Keratinocyte (primary cell): ENCODE measurements at regions not wholly inside any gene's neighbourhood (a gene's known extent, or its start where the extent isn't known, plus 50 kb on each side); places are given as distances from the start of the nearest gene placed in this dataset.

Experiments
- DNase-seq: peaks from one replicate; pipeline ENCODE4 v3.0.0-alpha.2; 2011; ENCODE audit warnings: low read depth, missing footprints, low spot score
- FAIRE-seq: peaks from 2 replicates; lab custom pipeline; 2011; peaks lifted over from hg19 to GRCh38; lab: Jason Lieb, UNC
- H2AFZ ChIP-seq: 2 replicates; pipeline ENCODE4 v1.6.0; 2012; ENCODE audit warnings: low read length, control low read depth, inconsistent platforms; ENCODE audit not compliant: control insufficient read depth
- H3K27ac ChIP-seq: 2 replicates; pipeline ENCODE4 v1.5.1; 2011; ENCODE audit warnings: low read length; ENCODE audit not compliant: control insufficient read depth, insufficient read depth
- H3K27me3 ChIP-seq: 3 replicates; pipeline ENCODE4 v1.6.0; 2011; ENCODE audit warnings: low read length; ENCODE audit not compliant: control insufficient read depth, insufficient read depth; ENCODE audit errors: extremely low read depth
- H3K36me3 ChIP-seq, 2 experiments: 2 replicates in 1 of 2; 3 replicates in 1 of 2; pipeline ENCODE4 v1.5.1; 2011; ENCODE audit warnings: low read length in 2 of 2, mild to moderate bottlenecking in 1 of 2; ENCODE audit not compliant: control insufficient read depth in 2 of 2, insufficient read depth in 2 of 2; ENCODE audit errors: extremely low read depth in 1 of 2
- H3K4me1 ChIP-seq: 3 replicates; pipeline ENCODE4 v1.5.1; 2011; ENCODE audit warnings: low read length; ENCODE audit not compliant: control insufficient read depth, insufficient read depth; ENCODE audit errors: extremely low read depth
- H3K4me2 ChIP-seq: 3 replicates; pipeline ENCODE4 v1.6.0; 2011; ENCODE audit warnings: low read depth, low read length; ENCODE audit not compliant: control insufficient read depth, insufficient read depth; ENCODE audit errors: extremely low read depth
- H3K4me3 ChIP-seq, 3 experiments: fragments of 200-600 bp in 1 of 3; sonication (generic) in 1 of 3; 2 replicates in 2 of 3; 3 replicates in 1 of 3; pipeline ENCODE4 v1.5.1; 2011 to 2016; ENCODE audit warnings: low read length in 3 of 3, mild to moderate bottlenecking in 3 of 3, control low read depth in 2 of 3, inconsistent platforms in 1 of 3, low read depth in 1 of 3, mixed read lengths in 1 of 3, mixed run types in 1 of 3, moderate library complexity in 1 of 3; ENCODE audit not compliant: control insufficient read depth in 2 of 3, insufficient read depth in 2 of 3; ENCODE audit errors: extremely low read depth in 1 of 3
- H3K79me2 ChIP-seq: 2 replicates; pipeline ENCODE4 v1.6.0; 2012; ENCODE audit warnings: low read length; ENCODE audit not compliant: control insufficient read depth, insufficient read depth
- H3K9ac ChIP-seq: 3 replicates; pipeline ENCODE4 v1.6.0; 2011; ENCODE audit warnings: low read length; ENCODE audit not compliant: control insufficient read depth, insufficient read depth; ENCODE audit errors: extremely low read depth
- H3K9me1 ChIP-seq: 3 replicates; pipeline ENCODE4 v1.6.0; 2011; ENCODE audit warnings: low read length; ENCODE audit not compliant: control insufficient read depth, insufficient read depth; ENCODE audit errors: extremely low read depth
- H3K9me3 ChIP-seq: 2 replicates; pipeline ENCODE4 v1.5.1; 2012; ENCODE audit warnings: low read depth, low read length; ENCODE audit not compliant: control insufficient read depth
- H4K20me1 ChIP-seq: 3 replicates; pipeline ENCODE4 v1.6.0; 2011; ENCODE audit warnings: low read length; ENCODE audit not compliant: control insufficient read depth, insufficient read depth; ENCODE audit errors: extremely low read depth
- CTCF ChIP-seq, 3 experiments: IDR thresholded peaks in 1 of 3; conservative IDR thresholded peaks in 1 of 3; optimal IDR thresholded peaks in 1 of 3; 2 replicates in 2 of 3; 3 replicates in 1 of 3; pipeline versions ENCODE3 to v1.5.1; 2011; ENCODE audit warnings: low read length in 3 of 3, mild to moderate bottlenecking in 3 of 3, moderate library complexity in 2 of 3, control low read depth in 1 of 3, inconsistent platforms in 1 of 3; ENCODE audit not compliant: insufficient read depth in 2 of 3; ENCODE audit errors: extremely low read depth in 1 of 3
- EZH2 ChIP-seq: IDR thresholded peaks from one replicate; pipeline ENCODE4 v1.6.1; 2012; ENCODE audit warnings: inconsistent platforms, mild to moderate bottlenecking, low read length, moderate library complexity
- dilution Hi-C: fragments of 300-500 bp; cut with MboI; formaldehyde crosslinking; loops from one replicate; pipeline ENCODE4 v1.7.0; 2020; ENCODE audit warnings: low sequenced_read_pairs; ENCODE audit not compliant: extremely low pct_ligation_motif_present

DNA sequence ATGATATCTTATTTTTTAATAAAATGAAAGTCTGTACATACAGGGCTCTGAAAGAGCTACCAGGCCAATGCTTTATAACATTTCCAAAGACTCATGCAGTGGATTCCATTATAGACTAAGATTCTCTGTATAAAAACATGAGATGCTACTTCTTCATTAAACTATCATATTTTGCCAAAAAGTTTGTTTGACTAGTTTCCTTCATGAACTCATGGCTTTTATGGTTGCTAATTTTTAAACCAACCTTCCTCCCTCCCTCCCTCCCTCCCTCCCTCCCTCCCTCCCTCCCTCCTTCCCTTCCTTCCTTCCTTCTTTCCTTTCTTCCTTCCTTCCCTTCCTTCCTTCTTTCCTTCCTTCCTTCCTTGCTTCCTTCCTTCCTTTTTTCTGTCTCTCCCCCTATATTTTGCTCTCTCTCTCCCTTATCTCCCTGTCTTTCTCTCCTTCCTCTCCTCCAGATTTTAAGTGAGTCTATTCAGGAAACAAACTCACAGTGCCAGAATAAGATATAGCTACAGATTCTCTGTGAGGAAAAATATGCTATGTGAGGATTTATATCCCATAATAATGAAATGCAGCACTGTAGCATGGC, 961.5 kb upstream of the ZEB2 start:
- Histone ChIP-seq H3K9me3 (no peaks in the 10 kb centered on the region), H3K27ac (no peak overlapping the region), H3K4me2 (no peak overlapping the region), H3K36me3 (no peaks in the 10 kb centered on the region), H3K9ac (no peak overlapping the region), H3K9me1 (no peaks in the 10 kb centered on the region), H3K27me3 (no peaks in the 10 kb centered on the region), H4K20me1 (no peaks in the 10 kb centered on the region), H3K79me2 (no peaks in the 10 kb centered on the region), H2AFZ (no peak overlapping the region), H3K4me3 (no peak overlapping the region), H3K4me1 (peaks cover 3% of the 10 kb centered on the region)
- no peak for FAIRE-seq
- dilution Hi-C loops = no loop called here
- DNase-seq = no peak
- TF ChIP-seq CTCF (optimal IDR thresholded peaks at IDR 0.05 in 1 of 3, IDR thresholded peaks at IDR 0.05 in 1 of 3, conservative IDR thresholded peaks at IDR 0.05 in 1 of 3; ENCODE audit: extremely low read depth in 1 of 3, insufficient read depth in 2 of 3, low read length in 3 of 3) (no peak), EZH2 (no peak)

- H2AFZ ChIP-seq = no peak overlapping the region
- dilution Hi-C loops = no loop called here
- no peak for TF ChIP-seq CTCF (optimal IDR thresholded peaks at IDR 0.05 in 1 of 3, IDR thresholded peaks at IDR 0.05 in 1 of 3, conservative IDR thresholded peaks at IDR 0.05 in 1 of 3; ENCODE audit: extremely low read depth in 1 of 3, insufficient read depth in 2 of 3, low read length in 3 of 3)
- no peak for TF ChIP-seq EZH2
Measured at GRCh38 chr2:145464866-145465265, 944.9 kb upstream of the ZEB2 start.

More at GRCh38 chr2:145464866-145465265, 944.9 kb upstream of the ZEB2 start:
- Histone ChIP-seq H3K27ac (no peak overlapping the region), H3K4me3 (no peak overlapping the region), H3K27me3 (no peaks in the 10 kb centered on the region), H3K4me1 (no peaks in the 10 kb centered on the region), H4K20me1 (no peaks in the 10 kb centered on the region), H3K9me1 (no peaks in the 10 kb centered on the region), H3K9me3 (no peaks in the 10 kb centered on the region), H3K79me2 (no peaks in the 10 kb centered on the region), H3K36me3 (no peaks in the 10 kb centered on the region), H3K4me2 (no peak overlapping the region), H3K9ac (no peak overlapping the region)
- no peak for FAIRE-seq
- DNase-seq = no peak
